ENCODE measurements at regions not wholly inside any gene's neighbourhood (a gene's known extent, or its start where the extent isn't known, plus 50 kb on each side); places are given as distances from the start of the nearest gene placed in this dataset.

- TF ChIP-seq CTCF (IDR thresholded peaks at IDR 0.05), result no peak
- TF ChIP-seq ZFX (IDR thresholded peaks at IDR 0.05; ENCODE audit: borderline replicate concordance), result no peak
These were observed 312.0 kb downstream of the KCNC2 start for GRCh38 chr12:74897425-74898211.
